GM12878 (cell line): ENCODE measurements at regions not wholly inside any gene's neighbourhood (a gene's known extent, or its start where the extent isn't known, plus 50 kb on each side); places are given as distances from the start of the nearest gene placed in this dataset.

ENCODE experiments used
- ATAC-seq: fragments of 200-7000 bp; cut with Tn5 transposase; 3 replicates; pipeline ENCODE4 v1.9.1; 2020; ENCODE audit warnings: mild to moderate bottlenecking, moderate library complexity
- BruUV-seq: library from RNA; stranded (reverse); fragments of 400-500 nt; replicated peaks from 2 replicates; lab custom pipeline; 2021; lab: Mats Ljungman, UMichigan
- CTCF ChIA-PET: fragments of 300-600 bp; sonication (Branson Sonifier 250); formaldehyde crosslinking; extraction: SDS; loops from one replicate; lab custom pipeline; 2021; ENCODE audit warnings: inconsistent platforms; lab: Yijun Ruan, JAX
- POLR2A ChIA-PET: fragments of 350-600 bp; formaldehyde crosslinking; extraction: SDS; loops from one replicate; lab custom pipeline; 2021; ENCODE audit warnings: inconsistent platforms; lab: Charles Lee
- RAD21 ChIA-PET: fragments of 300-600 bp; sonication (Branson Sonifier 250); formaldehyde crosslinking; loops from one replicate; lab custom pipeline; 2023; ENCODE audit warnings: antibody characterized with exemption; ENCODE audit not compliant: unreplicated experiment; lab: Charles Lee
- SMC1A ChIA-PET: fragments of 300-600 bp; sonication (Branson Sonifier 250); formaldehyde crosslinking; loops from one replicate; lab custom pipeline; 2023; ENCODE audit not compliant: unreplicated experiment, uncharacterized antibody; lab: Charles Lee
- DNase-seq: peaks from one replicate; pipeline ENCODE4 v3.0.0-alpha.2; 2011; ENCODE audit warnings: low read depth, low spot score
- FAIRE-seq: peaks from 3 replicates; lab custom pipeline; 2011; peaks lifted over from hg19 to GRCh38; lab: Jason Lieb, UNC
- H2AFZ ChIP-seq: 2 replicates; pipeline ENCODE4 v1.6.0; 2011; ENCODE audit warnings: low read depth, low read length, control low read depth; ENCODE audit not compliant: control insufficient read depth
- H3K27ac ChIP-seq: 2 replicates; pipeline ENCODE4 v1.5.1; 2011; ENCODE audit warnings: control low read depth; ENCODE audit not compliant: control insufficient read depth, insufficient read depth
- H3K27me3 ChIP-seq, 2 experiments: replicated peaks in 1 of 2; 2 replicates each; pipeline versions ENCODE4 v1.6.0 to v1.6.1; 2011; ENCODE audit warnings: low read length in 1 of 2; ENCODE audit not compliant: control insufficient read depth in 2 of 2, insufficient read depth in 2 of 2
- H3K36me3 ChIP-seq, 2 experiments: 2 replicates each; pipeline ENCODE4 v1.5.1; 2011; ENCODE audit warnings: low read length in 1 of 2; ENCODE audit not compliant: control insufficient read depth in 2 of 2, insufficient read depth in 2 of 2
- H3K4me1 ChIP-seq: 2 replicates; pipeline ENCODE4 v1.6.1; 2011; ENCODE audit warnings: mild to moderate bottlenecking, low read length, moderate library complexity, mixed read lengths; ENCODE audit not compliant: control insufficient read depth, insufficient read depth
- H3K4me2 ChIP-seq: 2 replicates; pipeline ENCODE4 v1.6.0; 2011; ENCODE audit warnings: control low read depth; ENCODE audit not compliant: control insufficient read depth, insufficient read depth
- H3K4me3 ChIP-seq: fragments of 200-600 bp; sonication (generic); 2 replicates; pipeline ENCODE4 v1.5.1; 2016
- H3K79me2 ChIP-seq: 2 replicates; pipeline ENCODE4 v1.6.0; 2011; ENCODE audit warnings: low read length; ENCODE audit not compliant: control insufficient read depth, insufficient read depth
- H3K9ac ChIP-seq: 2 replicates; pipeline ENCODE4 v1.8.0; 2011; ENCODE audit warnings: low read length, control low read depth, mixed read lengths; ENCODE audit not compliant: control insufficient read depth, insufficient read depth
- H3K9me3 ChIP-seq: replicated peaks from 3 replicates; pipeline ENCODE4 v1.5.1; 2011; ENCODE audit warnings: mild to moderate bottlenecking, low read length; ENCODE audit not compliant: control insufficient read depth, insufficient read depth
- H4K20me1 ChIP-seq: 2 replicates; pipeline ENCODE4 v1.6.0; 2011; ENCODE audit not compliant: control insufficient read depth, insufficient read depth
- CREB1 ChIP-seq: IDR thresholded peaks from 2 replicates; pipeline ENCODE4 v1.6.1; 2012; ENCODE audit warnings: low read depth, mild to moderate bottlenecking, inconsistent platforms
- CUX1 ChIP-seq: IDR thresholded peaks from 2 replicates; pipeline ENCODE4 v1.6.1; 2012; ENCODE audit warnings: improper control_type of control experiment, low read depth, low read length; ENCODE audit not compliant: insufficient replicate concordance
- EED ChIP-seq: sonication (generic); IDR thresholded peaks from 2 replicates; pipeline ENCODE4 v1.6.1; 2016; ENCODE audit warnings: antibody characterized with exemption, low read depth
- IRF4 ChIP-seq: IDR thresholded peaks from 2 replicates; pipeline ENCODE4 v1.6.1; 2011; ENCODE audit warnings: low read depth, low read length
- JUNB ChIP-seq: IDR thresholded peaks from 2 replicates; pipeline ENCODE4 v1.6.1; 2016; ENCODE audit warnings: antibody characterized with exemption, mild to moderate bottlenecking
- KAT2A ChIP-seq: conservative IDR thresholded peaks from 2 replicates; pipeline ENCODE4 v1.6.1; 2011; ENCODE audit warnings: low read depth, low read length; ENCODE audit not compliant: control insufficient read depth
- KDM1A ChIP-seq: fragments of 200-600 bp; sonication (generic); IDR thresholded peaks from 2 replicates; pipeline ENCODE4 v1.6.1; 2016; ENCODE audit warnings: borderline replicate concordance
- SIN3A ChIP-seq: IDR thresholded peaks from 2 replicates; pipeline ENCODE4 v1.6.1; 2012; ENCODE audit warnings: low read depth, low read length, improper control_type of control experiment
- SPI1 ChIP-seq: IDR thresholded peaks from 2 replicates; pipeline ENCODE4 v1.6.1; 2011; ENCODE audit warnings: low read depth, mild to moderate bottlenecking, low read length, moderate library complexity, borderline replicate concordance; ENCODE audit not compliant: insufficient read depth
- STAT3 ChIP-seq: IDR thresholded peaks from 2 replicates; pipeline ENCODE4 v1.6.1; 2011; ENCODE audit warnings: low read depth, low read length, improper control_type of control experiment
- TBL1XR1 ChIP-seq: IDR thresholded peaks from 2 replicates; pipeline ENCODE4 v1.6.1; 2012; ENCODE audit warnings: low read depth, low read length, improper control_type of control experiment
- WRNIP1 ChIP-seq: IDR thresholded peaks from 2 replicates; pipeline ENCODE4 v1.6.1; 2011; ENCODE audit warnings: low read depth, low read length, improper control_type of control experiment, borderline replicate concordance
- ZZZ3 ChIP-seq: IDR thresholded peaks from 2 replicates; pipeline ENCODE4 v1.6.1; 2011; ENCODE audit warnings: low read depth; ENCODE audit not compliant: control insufficient read depth, insufficient read length
- WGBS: methylation state at CpG from one replicate; pipeline ENCODE4 v1.1.6; 2016; ENCODE audit warnings: low lambda C conversion rate; ENCODE audit not compliant: insufficient replicate concordance, insufficient coverage; ENCODE audit errors: missing lambda C conversion rate; 5-methylcytosine and 5-hydroxymethylcytosine counted together
- in situ Hi-C: fragments of 300-500 bp; cut with MboI; formaldehyde crosslinking; loops from 9 replicates; pipeline ENCODE4 v1.14.3; 2018; ENCODE audit warnings: mixed read lengths
- intact Hi-C: fragments of 100-400 bp; cut with micrococcal nuclease; formaldehyde crosslinking; loops from one replicate; pipeline ENCODE4 v1.14.2; 2022; ENCODE audit not compliant: unreplicated experiment

GRCh38 chr1:219539645-219540254 is 73.2 kb downstream of the ZC3H11B start:
- Histone ChIP-seq H3K4me1 (peaks cover 4% of the 10 kb centered on the region; the same call in 1 of the 2 replicates), H3K4me2 (no peak overlapping the region), H3K4me3 (no peak overlapping the region), H3K27me3 (no peaks in the 10 kb centered on the region), H3K9me3 (no peaks in the 10 kb centered on the region), H2AFZ (no peak overlapping the region), H3K27ac (no peak overlapping the region), H3K79me2 (no peaks in the 10 kb centered on the region), H4K20me1 (no peaks in the 10 kb centered on the region), H3K9ac (no peak overlapping the region), H3K36me3 (no peaks in the 10 kb centered on the region)
- ATAC-seq (no peak), DNase-seq (no peak), FAIRE-seq (no peak)
- peak; percentile 60 for TF ChIP-seq SPI1
- TF ChIP-seq STAT3: no peak
- CTCF ChIA-PET: no interaction called here
- SMC1A ChIA-PET: interaction anchor here (1.3 to 1.6 kb wide), 2 partner anchors 10 to 11 kb away, joined by 3 to 4 read pairs; no protein-coding TSS in a partner anchor
- intact Hi-C loops: no loop called here
- POLR2A ChIA-PET: no interaction called here
- 21% methylated on average over 3 of the region's 3 CpGs for WGBS
- in situ Hi-C loops: no loop called here
- no TSS peak for BruUV-seq
- RAD21 ChIA-PET: no interaction called here

DNA sequence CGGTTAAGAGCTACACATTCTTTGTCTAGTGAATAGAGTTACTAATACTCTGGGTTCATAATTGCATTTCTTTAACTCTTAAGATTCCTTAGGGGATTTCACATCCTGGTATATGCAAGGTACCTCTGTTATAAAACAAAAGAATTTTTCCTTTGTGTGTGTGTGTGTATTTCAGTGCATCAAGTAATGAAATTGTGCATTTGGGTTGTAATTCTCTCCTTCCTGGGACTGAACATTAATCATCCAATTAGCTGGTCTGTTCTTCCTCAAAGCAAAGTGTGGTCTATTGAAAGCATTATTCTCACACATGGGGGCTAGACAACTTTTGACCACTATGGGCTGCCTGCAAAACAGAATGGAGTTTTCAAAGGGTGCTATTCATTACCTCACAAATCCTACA is 74.0 kb downstream of the ZC3H11B start:
- POLR2A ChIA-PET: no interaction called here
- peaks cover 4% of the 10 kb centered on the region; the same call in 1 of the 2 replicates for H3K4me1 ChIP-seq
- no peaks in the 10 kb centered on the region for H3K79me2 ChIP-seq
- DNase-seq (no peak), ATAC-seq (no peak), FAIRE-seq (no peak)
- RAD21 ChIA-PET: no interaction called here
- SMC1A ChIA-PET: interaction anchor here (1.3 kb wide), 1 partner anchor 11 kb away, joined by 3 read pairs; no protein-coding TSS in a partner anchor
- WGBS: 95% methylated on average over 1 of the region's 1 CpG
- in situ Hi-C loops (no loop called here), intact Hi-C loops (no loop called here)
- no peak overlapping the region for H2AFZ ChIP-seq
- H3K27me3 ChIP-seq: no peaks in the 10 kb centered on the region
- H3K36me3 ChIP-seq: no peaks in the 10 kb centered on the region
- H3K9me3 ChIP-seq: no peaks in the 10 kb centered on the region
- no peak overlapping the region for H3K9ac ChIP-seq
- CTCF ChIA-PET: no interaction called here
- no TSS peak for BruUV-seq
- no peak overlapping the region for H3K4me2 ChIP-seq
- H3K27ac ChIP-seq: no peak overlapping the region
- no peaks in the 10 kb centered on the region for H4K20me1 ChIP-seq
- H3K4me3 ChIP-seq: no peak overlapping the region
- TF ChIP-seq JUNB (no peak), SIN3A (no peak), KAT2A (no peak), CUX1 (no peak), WRNIP1 (no peak), ZZZ3 (no peak), KDM1A (no peak), CREB1 (no peak), EED (no peak), TBL1XR1 (no peak), IRF4 (no peak)
